Activated CD8-positive, alpha-beta T cell treated with anti-CD3 and anti-CD28 coated beads for 36 hours (primary cell): ENCODE measurements at regions not wholly inside any gene's neighbourhood (a gene's known extent, or its start where the extent isn't known, plus 50 kb on each side); places are given as distances from the start of the nearest gene placed in this dataset.

Source experiments
- ATAC-seq: fragments of 200-7000 bp; cut with Tn5 transposase; one replicate; pipeline ENCODE4 v1.10.0; 2021; ENCODE audit warnings: mild to moderate bottlenecking, moderate library complexity
- CTCF ChIA-PET: fragments of 350-600 bp; sonication (Branson Sonifier 250); formaldehyde crosslinking; loops from one replicate; lab custom pipeline; 2021; ENCODE audit warnings: antibody characterized with exemption; lab: Charles Lee
- POLR2A ChIA-PET: fragments of 350-600 bp; sonication (Branson Sonifier 250); formaldehyde crosslinking; loops from one replicate; lab custom pipeline; 2021; ENCODE audit warnings: antibody characterized with exemption; lab: Charles Lee
- DNase-seq: peaks from one replicate; pipeline ENCODE4 v3.0.0-alpha.2; 2020
- H3K27ac Mint-ChIP-seq: one replicate; pipeline ENCODE4 v1.8.0; 2021; ENCODE audit warnings: mild to moderate bottlenecking, mixed read lengths
- H3K27me3 Mint-ChIP-seq: one replicate; pipeline ENCODE4 v1.8.0; 2021; ENCODE audit warnings: mixed read lengths
- H3K36me3 Mint-ChIP-seq: one replicate; pipeline ENCODE4 v1.8.0; 2021; ENCODE audit warnings: low read depth, mixed read lengths
- H3K4me1 Mint-ChIP-seq: one replicate; pipeline ENCODE4 v1.8.0; 2021; ENCODE audit warnings: low read depth, mixed read lengths
- H3K4me3 Mint-ChIP-seq: one replicate; pipeline ENCODE4 v1.8.0; 2021; ENCODE audit warnings: mild to moderate bottlenecking, moderate library complexity, mixed read lengths
- H3K9me3 Mint-ChIP-seq: one replicate; pipeline ENCODE4 v1.8.0; 2021; ENCODE audit warnings: mixed read lengths
- CTCF ChIP-seq: fragments of 200-600 bp; IDR thresholded peaks from one replicate; pipeline ENCODE4 v1.8.0; 2022; ENCODE audit warnings: antibody characterized with exemption, mild to moderate bottlenecking
- intact Hi-C: fragments of 100-400 bp; cut with micrococcal nuclease; formaldehyde crosslinking; loops from one replicate; pipeline ENCODE4 v1.10.0; 2022

- Mint-ChIP-seq H3K27me3 (no peaks in the 10 kb centered on the region), H3K9me3 (no peaks in the 10 kb centered on the region), H3K36me3 (no peaks in the 10 kb centered on the region), H3K27ac (no peak overlapping the region), H3K4me3 (no peak overlapping the region), H3K4me1 (peaks cover 32% of the 10 kb centered on the region)
- ChIA-PET CTCF (interaction anchor here (1.6 to 6.1 kb wide), 4 partner anchors 11 to 66 kb away, joined by 5 to 59 read pairs (median 8); no protein-coding TSS in a partner anchor), POLR2A (interaction anchor here (1.2 to 6.0 kb wide), 4 partner anchors 25 to 64 kb away, joined by 3 to 52 read pairs (median 3); partner anchors contain the start of gene GSE1)
- ATAC-seq (no peak), DNase-seq (no peak)
- no peak for TF ChIP-seq CTCF
- intact Hi-C loops = no loop called here
These were observed 62.7 kb upstream of the GSE1 start for GRCh38 chr16:85550422-85550864.

- Mint-ChIP-seq H3K36me3 (no peaks in the 10 kb centered on the region), H3K4me3 (peak overlapping the region; percentile 28), H3K27me3 (no peaks in the 10 kb centered on the region), H3K4me1 (peaks cover 32% of the 10 kb centered on the region), H3K27ac (peak overlapping the region; percentile 67), H3K9me3 (no peaks in the 10 kb centered on the region)
- no peak for TF ChIP-seq CTCF
- no peak for ATAC-seq
- ChIA-PET CTCF (interaction anchor here (1.6 to 6.1 kb wide), 5 partner anchors 11 to 65 kb away, joined by 3 to 59 read pairs (median 6); no protein-coding TSS in a partner anchor), POLR2A (interaction anchor here (0.9 to 6.0 kb wide), 8 partner anchors 12 to 63 kb away, joined by 3 to 52 read pairs (median 3); partner anchors contain the start of gene GSE1)
- DNase-seq = peak; percentile 65
- intact Hi-C loops = no loop called here
These were observed 61.9 kb upstream of the GSE1 start for GRCh38 chr16:85550953-85551924.

GRCh38 chr16:85552980-85553435 lies 60.1 kb upstream of the GSE1 start:
- ChIA-PET POLR2A (interaction anchor here (1.1 to 6.0 kb wide), 6 partner anchors 11 to 62 kb away, joined by 3 to 52 read pairs (median 10); partner anchors contain the start of gene GSE1), CTCF (interaction anchor here (0.7 to 6.1 kb wide), 19 partner anchors 9 to 150 kb away, joined by 3 to 59 read pairs (median 4); partner anchors contain the start of gene GSE1)
- no peak for TF ChIP-seq CTCF
- peaks cover 42% of the 10 kb centered on the region for H3K4me1 Mint-ChIP-seq
- peak overlapping the region; percentile 69 for H3K4me3 Mint-ChIP-seq
- ATAC-seq (peak; percentile 1), DNase-seq (no peak)
- intact Hi-C loops = no loop called here
- no peaks in the 10 kb centered on the region for H3K9me3 Mint-ChIP-seq
- no peaks in the 10 kb centered on the region for H3K27me3 Mint-ChIP-seq
- H3K27ac Mint-ChIP-seq = peak overlapping the region; percentile 46
- H3K36me3 Mint-ChIP-seq = no peaks in the 10 kb centered on the region

- no peak for TF ChIP-seq CTCF
- H3K27me3 Mint-ChIP-seq = no peaks in the 10 kb centered on the region
- intact Hi-C loops = no loop called here
- peaks cover 48% of the 10 kb centered on the region for H3K4me1 Mint-ChIP-seq
- peak overlapping the region; percentile 86 for H3K27ac Mint-ChIP-seq
- peak overlapping the region; percentile 78 for H3K4me3 Mint-ChIP-seq
- POLR2A ChIA-PET = interaction anchor here (1.1 to 6.0 kb wide), 10 partner anchors 11 to 107 kb away, joined by 3 to 52 read pairs (median 8); partner anchors contain the start of gene GSE1
- H3K36me3 Mint-ChIP-seq = no peaks in the 10 kb centered on the region
- DNase-seq (peak; percentile 55), ATAC-seq (peak; percentile 10)
- no peaks in the 10 kb centered on the region for H3K9me3 Mint-ChIP-seq
- CTCF ChIA-PET = interaction anchor here (0.7 to 6.1 kb wide), 18 partner anchors 8 to 151 kb away, joined by 3 to 59 read pairs (median 4); partner anchors contain the start of gene GSE1
These were observed 59.5 kb upstream of the GSE1 start for GRCh38 chr16:85553436-85554113.
